Myocyte (in vitro differentiated cells): ENCODE measurements at regions not wholly inside any gene's neighbourhood (a gene's known extent, or its start where the extent isn't known, plus 50 kb on each side); places are given as distances from the start of the nearest gene placed in this dataset.

Experiments
- DNase-seq: peaks from one replicate; pipeline ENCODE4 v3.0.0-alpha.2; 2012; ENCODE audit warnings: low read depth

DNA sequence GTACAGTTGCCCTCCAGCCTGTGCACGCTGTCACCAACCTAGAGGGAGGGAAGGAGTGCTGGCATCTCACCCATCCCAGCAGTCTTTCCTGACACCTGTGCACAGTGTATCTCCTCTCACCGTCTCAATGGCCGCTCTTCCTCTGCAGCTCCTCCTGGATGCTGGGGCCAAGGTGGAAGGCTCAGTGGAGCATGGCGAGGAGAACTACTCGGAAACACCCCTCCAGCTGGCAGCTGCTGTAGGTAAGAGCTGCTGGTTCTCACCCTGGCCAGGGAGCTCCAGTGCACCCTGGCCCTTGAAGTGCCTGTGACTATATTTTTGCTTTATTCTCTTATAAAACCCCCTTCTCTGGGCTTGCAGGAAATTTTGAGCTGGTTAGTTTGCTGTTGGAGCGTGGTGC is 68.7 kb upstream of the PWP1 start:
- no peak for DNase-seq

DNA sequence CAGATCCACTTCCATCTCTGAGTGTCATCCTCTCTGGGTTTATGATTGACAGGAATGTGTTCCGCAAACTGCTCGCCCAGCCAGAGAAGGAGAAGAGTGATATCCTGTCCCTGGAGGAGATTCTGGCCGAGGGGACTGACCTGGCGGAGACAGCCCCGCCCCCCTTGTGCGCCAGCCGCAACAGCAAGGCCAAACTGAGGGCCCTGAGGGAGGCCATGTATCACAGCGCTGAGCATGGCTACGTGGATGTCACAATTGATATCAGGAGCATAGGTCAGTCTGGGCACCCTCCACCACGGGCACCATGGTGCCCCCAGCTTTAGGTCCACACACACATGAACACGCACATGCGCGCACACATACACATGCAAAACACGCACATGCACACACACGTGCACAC is 67.5 kb upstream of the PWP1 start:
- no peak for DNase-seq

DNA sequence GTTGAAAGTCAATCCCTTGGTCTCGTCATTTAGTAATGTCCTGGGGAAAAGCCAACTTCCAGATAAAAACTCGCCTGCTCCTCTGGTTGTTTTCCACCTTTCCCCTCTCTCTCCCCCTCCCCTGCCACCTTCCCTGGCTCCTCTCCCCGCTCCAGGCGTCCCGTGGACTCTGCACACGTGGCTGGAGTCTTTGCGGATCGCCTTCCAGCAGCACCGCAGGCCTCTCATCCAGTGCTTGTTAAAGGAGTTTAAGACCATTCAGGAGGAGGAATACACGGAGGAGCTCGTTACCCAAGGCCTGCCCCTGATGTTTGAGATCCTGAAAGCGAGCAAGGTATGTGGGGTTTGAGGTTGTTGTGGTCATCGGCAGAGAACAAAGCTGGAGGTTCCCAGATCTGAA is 65.8 kb upstream of the PWP1 start:
- DNase-seq: no peak

DNA sequence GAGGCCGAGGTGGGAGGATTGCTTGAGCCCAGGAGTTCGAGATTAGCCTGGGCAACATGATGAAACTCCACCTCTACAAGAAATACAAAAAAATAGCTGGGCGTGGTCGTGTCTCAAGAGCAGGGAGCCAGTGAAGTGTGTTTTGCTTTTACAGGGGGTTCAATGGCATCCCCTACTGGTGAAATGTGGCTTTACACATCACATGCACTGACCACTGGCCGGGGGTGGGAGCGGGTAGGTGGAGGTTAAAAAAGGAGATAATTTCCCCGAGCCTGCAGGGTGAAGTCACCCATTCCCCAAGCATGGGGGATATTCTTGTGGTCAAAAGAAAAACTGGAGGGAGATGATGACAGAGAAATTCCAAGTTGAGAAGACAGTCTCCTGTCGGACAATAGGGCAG is 63.6 kb upstream of the PWP1 start:
- no peak for DNase-seq

DNA sequence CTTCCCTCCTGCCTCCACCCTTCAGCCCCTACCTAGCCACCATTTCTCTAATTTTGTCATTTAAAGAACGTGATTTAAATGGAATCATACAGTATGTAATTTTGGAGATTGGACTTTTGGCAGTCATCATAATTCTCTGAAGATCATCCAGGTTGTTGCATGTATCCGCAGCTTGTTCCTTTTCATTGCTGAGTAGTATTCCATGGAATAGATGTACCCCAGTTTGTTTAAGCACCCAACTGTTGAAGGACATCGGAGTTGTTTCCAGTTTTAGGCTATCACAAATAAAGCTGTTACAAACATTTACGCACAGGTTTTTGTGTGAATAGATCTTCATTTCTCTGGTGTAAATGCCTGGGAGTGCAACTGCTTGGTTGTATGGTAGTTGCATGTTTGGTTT is 61.1 kb upstream of the PWP1 start:
- DNase-seq: no peak

DNA sequence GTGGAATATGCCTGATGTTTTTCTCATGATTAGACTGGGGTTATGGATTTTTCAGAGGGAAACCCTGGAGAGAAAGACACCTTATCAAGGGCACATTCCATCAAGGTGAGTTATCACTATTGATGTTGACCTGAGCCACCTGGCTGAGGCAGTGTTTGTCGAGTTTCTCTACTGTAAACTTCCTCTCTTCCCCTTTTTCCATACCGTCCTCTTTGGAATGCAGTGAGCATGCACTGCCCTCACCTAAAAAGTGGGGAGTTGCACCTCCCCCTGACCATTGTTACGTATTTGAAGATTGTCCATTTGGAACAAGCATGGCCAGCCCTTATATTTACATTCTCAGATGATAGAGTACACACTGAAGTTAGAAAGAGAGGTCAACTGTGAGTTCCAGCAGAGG is 53.9 kb upstream of the PWP1 start:
- DNase-seq: no peak

DNA sequence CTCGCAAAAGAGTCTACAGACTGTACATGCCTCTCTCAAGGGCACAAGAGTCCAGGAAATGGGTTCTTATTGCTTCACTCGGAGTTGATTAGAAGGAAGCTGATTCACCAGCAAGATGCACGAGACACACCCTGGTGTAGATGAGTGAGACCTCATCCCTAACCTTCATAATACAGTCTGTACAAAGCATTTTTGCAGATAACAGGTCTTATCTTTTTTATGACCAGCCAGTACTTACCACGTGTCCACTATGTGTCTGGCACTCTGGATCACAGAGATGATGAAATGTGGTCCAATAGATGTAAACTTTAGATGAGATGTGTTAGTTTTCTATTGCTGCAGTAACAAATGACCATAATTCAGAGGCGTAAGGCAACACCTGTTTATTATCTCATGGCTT is 53.4 kb upstream of the PWP1 start:
- DNase-seq: no peak

DNA sequence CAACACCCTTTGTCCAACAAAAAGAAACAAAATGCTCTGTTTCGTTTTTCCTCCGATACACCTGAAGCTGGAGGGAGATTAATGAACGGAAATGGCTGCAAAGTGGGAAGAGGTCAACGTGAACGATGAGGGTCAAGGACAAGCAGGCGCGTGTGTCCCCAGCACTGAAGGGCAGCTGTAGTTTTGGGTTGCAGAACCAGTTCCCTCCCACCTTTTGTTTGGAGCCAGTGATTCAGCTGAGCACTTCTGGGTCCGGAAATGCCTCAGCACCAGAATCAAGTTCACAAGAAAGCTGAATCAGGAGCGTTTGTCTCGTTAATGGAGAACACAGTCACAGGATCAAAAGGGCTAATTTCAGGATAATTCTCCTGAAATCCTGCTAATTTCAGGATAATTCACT is 51.1 kb upstream of the PWP1 start:
- DNase-seq: no peak

DNA sequence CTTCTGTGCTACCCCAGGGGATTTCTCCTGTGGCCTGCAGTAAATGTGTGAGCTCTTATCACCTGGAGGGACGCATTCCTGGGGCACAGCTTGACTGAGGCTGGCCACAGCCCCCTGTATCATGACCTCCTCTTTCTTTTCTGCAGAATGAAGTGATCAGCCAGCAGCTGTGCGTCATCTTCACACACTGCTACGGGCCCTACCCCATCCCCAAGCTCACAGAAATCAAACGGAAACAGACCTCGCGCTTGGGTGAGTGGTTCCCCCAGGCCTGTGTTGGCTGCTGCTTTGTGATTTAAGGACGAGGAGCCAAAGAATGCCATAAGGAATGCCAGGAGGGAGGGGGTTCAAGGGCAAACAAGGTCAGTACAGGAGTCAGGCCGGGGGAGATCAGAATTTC is 50.5 kb upstream of the PWP1 start:
- no peak for DNase-seq
